Activated T-cell treated with anti-CD3 and anti-CD28 coated beads for 1 hour (primary cell): ENCODE measurements at regions not wholly inside any gene's neighbourhood (a gene's known extent, or its start where the extent isn't known, plus 50 kb on each side); places are given as distances from the start of the nearest gene placed in this dataset.
"Not testable (repeated sequence)": the region's sequence is repeated elsewhere in the genome, so short reads cannot be mapped to it uniquely, and the experiment has no call there.

Experiments used
- DNase-seq: peaks from one replicate; pipeline ENCODE4 v3.0.0-alpha.2; 2020; ENCODE audit warnings: low read depth

DNA sequence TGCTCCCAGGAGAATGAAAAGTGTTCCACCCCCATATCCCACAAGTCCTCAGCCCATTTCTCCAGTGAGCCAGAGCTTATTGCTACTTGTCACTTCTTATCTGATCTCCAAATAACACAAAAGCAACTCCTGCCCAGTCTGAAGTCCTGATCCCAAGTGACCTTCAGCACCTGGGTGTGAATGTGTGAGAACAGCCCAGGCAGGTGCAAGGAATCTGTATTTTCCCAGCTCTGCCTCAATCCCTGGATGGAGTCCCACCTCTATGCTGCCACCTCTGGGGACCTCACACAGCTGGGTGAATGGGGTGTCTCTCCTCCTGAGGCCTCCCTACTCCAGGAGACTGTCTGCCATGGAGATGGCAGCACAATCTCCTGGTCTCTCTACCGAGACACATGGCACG is 402.4 kb upstream of the PROX1 start:
- DNase-seq, result no peak

DNA sequence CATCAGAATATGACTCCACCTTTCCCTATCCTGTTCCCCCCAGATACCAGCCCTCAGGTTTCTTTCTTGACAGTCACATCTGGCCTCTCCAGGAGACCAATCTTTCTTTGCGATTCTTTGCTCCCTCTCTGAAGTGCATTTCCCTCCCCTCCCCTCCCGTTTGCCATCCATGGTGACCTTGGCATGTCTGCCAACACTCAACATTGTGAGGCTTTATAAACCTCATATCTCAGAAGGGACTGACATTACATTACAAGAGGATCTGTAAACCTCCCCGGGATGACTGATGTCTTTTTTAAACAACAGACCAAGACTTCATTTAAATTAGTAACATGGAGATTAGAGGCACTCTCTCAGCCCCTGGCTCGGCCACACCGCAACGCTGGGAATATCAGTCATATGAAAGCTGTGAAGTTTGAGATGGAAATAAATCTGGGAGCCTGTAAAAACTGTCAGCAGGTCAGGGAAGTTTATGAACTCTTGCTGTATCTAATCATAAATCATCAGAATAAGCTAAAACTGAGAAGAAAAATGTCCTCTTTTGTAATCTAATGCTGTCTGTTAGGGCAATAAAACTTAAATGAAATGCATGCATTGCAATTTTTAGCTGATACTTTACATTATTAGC is 401.7 kb upstream of the PROX1 start:
- DNase-seq, result no peak

- DNase-seq, result no peak
Observed at GRCh38 chr1:213586587-213586972, 401.2 kb upstream of the PROX1 start.

DNA sequence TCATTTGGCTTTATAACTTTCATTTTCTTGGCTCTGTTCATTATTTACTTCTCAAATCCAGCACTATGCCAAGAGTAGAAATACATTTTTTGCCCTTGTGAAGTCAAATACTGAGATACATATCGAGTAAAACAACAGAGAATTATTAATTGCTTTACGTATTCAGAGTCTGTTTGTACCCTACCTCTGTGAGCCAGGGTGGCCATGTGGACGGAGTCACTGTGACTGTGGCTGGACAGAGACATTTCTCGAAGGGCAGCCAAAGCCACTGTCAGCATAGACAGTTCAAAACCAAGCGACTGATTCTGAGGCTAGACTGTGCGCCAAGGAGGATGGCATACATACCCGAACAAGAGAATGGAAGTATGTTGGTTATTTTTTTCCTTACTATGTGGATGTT is 391.0 kb upstream of the PROX1 start:
- DNase-seq, result no peak

- DNase-seq, result no peak
Observed at GRCh38 chr1:213598263-213598662, 389.5 kb upstream of the PROX1 start.

DNA sequence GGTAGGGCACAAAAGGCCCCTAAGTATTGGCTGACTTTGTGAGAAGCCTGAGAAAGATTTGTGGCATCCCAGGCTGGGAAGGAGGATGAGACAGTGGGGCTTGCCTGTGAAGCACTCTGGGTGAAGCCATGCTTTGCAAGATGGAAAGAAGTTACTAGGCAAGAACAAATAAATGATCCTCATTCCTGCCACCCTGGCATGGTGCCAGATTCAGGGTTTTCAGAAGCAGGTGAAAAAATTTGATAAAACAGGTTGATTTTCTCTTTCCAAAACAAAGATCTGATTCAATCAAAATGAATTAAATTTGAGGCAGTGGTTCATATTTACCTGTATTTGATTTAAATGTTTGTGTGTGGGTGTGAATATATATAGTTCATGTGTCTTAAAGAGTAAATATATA is 386.9 kb upstream of the PROX1 start:
- DNase-seq, result no peak

- DNase-seq, result not testable (repeated sequence)
Observed at GRCh38 chr1:213601705-213602104, 386.1 kb upstream of the PROX1 start.

- DNase-seq, result no peak
Observed at GRCh38 chr1:213602796-213603486, 384.8 kb upstream of the PROX1 start.

- no peak for DNase-seq
Observed at GRCh38 chr1:213604477-213604876, 383.3 kb upstream of the PROX1 start.

- no peak for DNase-seq
Observed at GRCh38 chr1:213605732-213606131, 382.0 kb upstream of the PROX1 start.

DNA sequence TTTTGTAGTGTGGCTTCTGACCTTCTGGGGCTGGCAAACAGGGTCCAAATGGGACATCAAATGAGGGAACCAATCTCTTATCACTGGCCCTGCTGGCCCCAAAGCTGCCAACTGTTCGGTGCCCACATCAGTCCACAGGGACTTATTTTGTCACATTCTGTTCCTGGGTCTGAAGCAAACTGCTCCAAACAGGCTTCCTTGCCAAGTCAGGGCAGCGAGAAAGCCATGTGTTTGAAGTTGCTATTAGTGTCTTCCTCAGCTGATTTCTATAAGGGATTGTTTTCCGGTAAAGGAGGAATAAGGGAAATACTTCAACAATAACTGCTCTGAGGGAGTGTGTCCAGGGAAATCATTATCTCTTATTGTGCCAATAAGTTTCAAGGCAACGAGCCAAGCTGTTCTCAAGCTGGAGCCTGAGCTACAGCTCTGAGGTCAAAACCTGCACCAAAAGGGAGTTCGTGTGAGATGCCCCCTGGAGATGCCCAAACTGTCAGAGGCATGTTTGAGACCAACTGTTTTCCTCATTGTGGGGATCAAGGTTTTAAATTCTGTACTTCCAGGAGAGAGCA is 381.4 kb upstream of the PROX1 start:
- no peak for DNase-seq

- DNase-seq, result no peak
Observed at GRCh38 chr1:213613549-213613948, 374.2 kb upstream of the PROX1 start.

- DNase-seq, result no peak
Observed at GRCh38 chr1:213615226-213615916, 372.4 kb upstream of the PROX1 start.

DNA sequence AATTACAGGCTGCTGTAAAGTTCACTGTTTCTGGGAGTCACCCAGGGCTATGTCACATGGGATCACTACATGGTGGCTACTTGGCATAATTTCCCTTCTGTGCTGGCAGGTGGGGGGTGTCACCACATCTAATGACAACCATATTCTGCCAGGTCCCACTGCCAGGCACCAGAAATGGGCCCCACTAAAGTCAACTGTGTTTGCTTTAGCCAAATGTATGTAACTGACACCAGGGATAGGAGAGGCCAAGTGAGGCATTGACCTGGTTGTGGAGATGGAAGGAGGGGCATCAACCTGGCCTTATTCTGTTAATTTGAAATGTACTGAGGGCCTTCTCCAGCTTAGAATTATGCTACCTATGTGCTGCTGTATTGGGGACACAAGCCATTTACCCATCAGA is 370.6 kb upstream of the PROX1 start:
- DNase-seq, result no peak

DNA sequence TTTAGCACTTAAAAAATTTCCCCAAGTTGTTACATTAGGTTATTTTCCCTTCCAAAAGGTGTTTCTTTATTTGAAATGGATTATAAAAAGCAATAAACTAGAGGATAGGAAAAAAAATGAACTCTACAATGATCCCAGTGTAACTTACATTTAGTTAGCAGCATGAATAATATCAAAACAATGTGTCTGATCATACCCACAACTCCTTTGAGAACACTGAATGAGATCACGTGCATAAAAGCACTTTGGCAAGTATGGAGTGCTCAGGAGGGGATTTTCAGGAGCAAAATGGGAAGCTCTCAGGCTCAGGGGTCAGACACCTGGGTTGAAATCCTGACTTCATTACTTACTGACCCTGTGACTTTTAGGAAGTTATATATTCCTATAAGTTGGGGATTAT is 369.7 kb upstream of the PROX1 start:
- no peak for DNase-seq

- DNase-seq, result no peak
Observed at GRCh38 chr1:213619026-213619425, 368.7 kb upstream of the PROX1 start.

GRCh38 chr1:213621077-213621476 is 366.7 kb upstream of the PROX1 start:
- no peak for DNase-seq

GRCh38 chr1:213622365-213623063 is 365.3 kb upstream of the PROX1 start:
- no peak for DNase-seq

DNA sequence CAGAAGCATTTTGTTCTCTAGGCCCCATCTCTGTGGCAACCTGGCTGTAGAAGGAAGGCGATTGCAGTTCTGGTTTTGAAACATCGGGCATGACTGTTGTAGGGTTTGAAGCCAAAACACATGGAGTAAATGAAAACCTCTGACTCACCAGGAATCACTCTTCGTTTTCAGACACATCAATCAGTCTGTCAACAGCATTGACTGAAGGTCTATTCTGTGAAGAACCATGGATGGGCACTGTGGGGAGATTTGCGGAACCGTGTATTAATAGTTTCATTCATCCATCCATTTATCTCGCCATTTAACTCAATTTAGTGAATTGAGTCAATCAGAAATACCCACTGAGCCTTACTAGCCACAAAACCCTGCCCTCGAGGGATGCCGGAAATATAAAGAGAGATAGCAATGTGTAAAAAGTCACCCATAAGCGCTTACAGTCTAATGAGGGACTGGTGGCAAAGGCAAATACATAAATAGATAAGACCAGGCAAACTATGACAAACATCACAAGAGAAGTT is 364.6 kb upstream of the PROX1 start:
- no peak for DNase-seq

GRCh38 chr1:213623862-213624261 is 363.9 kb upstream of the PROX1 start:
- no peak for DNase-seq

GRCh38 chr1:213636778-213637177 is 351.0 kb upstream of the PROX1 start:
- DNase-seq, result not testable (repeated sequence)

DNA sequence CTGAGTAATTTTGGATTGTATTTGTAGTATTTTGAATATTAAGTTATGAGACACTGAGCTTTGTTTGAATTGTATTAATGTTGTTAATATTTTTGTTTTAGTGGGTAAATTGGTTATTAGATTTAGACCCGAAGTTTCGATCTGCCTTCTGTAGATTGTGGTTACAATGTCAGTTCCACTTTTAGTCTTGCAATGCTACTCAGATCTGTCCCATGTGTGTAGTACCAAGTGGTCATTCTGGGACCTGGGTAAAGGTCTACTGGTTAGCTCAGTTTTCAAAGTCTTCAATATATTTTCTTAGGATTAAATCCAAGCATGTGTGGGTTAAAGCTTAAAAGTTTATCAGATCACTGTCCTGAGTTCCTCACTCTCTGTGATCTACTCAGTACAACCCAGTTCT is 346.5 kb upstream of the PROX1 start:
- DNase-seq, result no peak
